Peyer's patch (tissue), 4 donors: ENCODE measurements at regions not wholly inside any gene's neighbourhood (a gene's known extent, or its start where the extent isn't known, plus 50 kb on each side); places are given as distances from the start of the nearest gene placed in this dataset.

Experiments used
- DNase-seq, 3 donors: peaks; one replicate each; pipeline ENCODE4 v3.0.0-alpha.2; 2017 to 2019
- H3K27ac ChIP-seq, 4 donors: fragments of 200-600 bp; sonication (generic); one replicate each; pipeline ENCODE4 v1.5.1; 2016 to 2019
- H3K27me3 ChIP-seq, 2 donors: fragments of 200-600 bp; sonication (generic); one replicate each; pipeline ENCODE4 v1.5.1; 2019
- H3K36me3 ChIP-seq, 3 donors: fragments of 200-600 bp; sonication (generic); one replicate each; pipeline ENCODE4 v1.5.1; 2016 to 2019
- H3K4me1 ChIP-seq, 4 donors: fragments of 200-600 bp; sonication (generic); one replicate each; pipeline ENCODE4 v1.5.1; 2016 to 2019
- H3K4me3 ChIP-seq, 4 donors: fragments of 200-600 bp; sonication (generic); 1 replicate in 3 of 4; 2 replicates in 1 of 4; pipeline ENCODE4 v1.5.1; 2016 to 2019; ENCODE audit warnings: mild to moderate bottlenecking in 1 of 4
- H3K9me3 ChIP-seq, 4 donors: fragments of 200-600 bp; sonication (generic); one replicate each; pipeline ENCODE4 v1.5.1; 2016 to 2019; ENCODE audit warnings: mild to moderate bottlenecking in 1 of 4
- CTCF ChIP-seq, 6 experiments: fragments of 450-650 bp in 4 of 6; fragments of 200-600 bp in 2 of 6; sonication (generic) in 1 of 6; IDR thresholded peaks; one replicate each; pipeline ENCODE4 v1.5.1; 2017 to 2019; ENCODE audit warnings: antibody characterized with exemption in 6 of 6, mild to moderate bottlenecking in 3 of 6, moderate library complexity in 1 of 6
- POLR2A ChIP-seq, 2 donors: fragments of 450-650 bp; IDR thresholded peaks; one replicate each; pipeline ENCODE4 v1.5.1; 2017; ENCODE audit warnings: antibody characterized with exemption in 2 of 2, mild to moderate bottlenecking in 2 of 2, moderate library complexity in 2 of 2

GRCh38 chr9:81250606-81251005 is 438.7 kb downstream of the TLE1 start:
- no peaks in the 10 kb centered on the region for H3K4me1 ChIP-seq
- no peak for TF ChIP-seq POLR2A (IDR thresholded peaks at IDR 0.05)
- no peak for TF ChIP-seq CTCF (IDR thresholded peaks at IDR 0.05)
- H3K36me3 ChIP-seq = no peaks in the 10 kb centered on the region
- H3K27me3 ChIP-seq = no peaks in the 10 kb centered on the region
- H3K4me3 ChIP-seq = no peak overlapping the region
- DNase-seq = no peak
- no peak overlapping the region for H3K27ac ChIP-seq
- no peaks in the 10 kb centered on the region for H3K9me3 ChIP-seq

GRCh38 chr9:81250041-81250440 is 439.3 kb downstream of the TLE1 start:
- no peaks in the 10 kb centered on the region for H3K9me3 ChIP-seq
- no peaks in the 10 kb centered on the region for H3K27me3 ChIP-seq
- no peak for DNase-seq
- no peaks in the 10 kb centered on the region for H3K36me3 ChIP-seq
- no peaks in the 10 kb centered on the region for H3K4me1 ChIP-seq
- no peak overlapping the region for H3K27ac ChIP-seq
- no peak overlapping the region for H3K4me3 ChIP-seq
- TF ChIP-seq CTCF (IDR thresholded peaks at IDR 0.05) (no peak), POLR2A (IDR thresholded peaks at IDR 0.05) (no peak)

GRCh38 chr9:81245254-81245956 is 443.9 kb downstream of the TLE1 start:
- Histone ChIP-seq H3K27ac (no peak overlapping the region), H3K4me3 (no peak overlapping the region), H3K4me1 (no peaks in the 10 kb centered on the region), H3K27me3 (no peaks in the 10 kb centered on the region), H3K36me3 (no peaks in the 10 kb centered on the region), H3K9me3 (no peaks in the 10 kb centered on the region)
- TF ChIP-seq POLR2A (IDR thresholded peaks at IDR 0.05) (no peak), CTCF (IDR thresholded peaks at IDR 0.05) (no peak)
- no peak for DNase-seq

GRCh38 chr9:81244631-81245030 is 444.7 kb downstream of the TLE1 start:
- Histone ChIP-seq H3K9me3 (no peaks in the 10 kb centered on the region), H3K4me3 (no peak overlapping the region), H3K36me3 (no peaks in the 10 kb centered on the region), H3K27me3 (no peaks in the 10 kb centered on the region), H3K4me1 (no peaks in the 10 kb centered on the region), H3K27ac (no peak overlapping the region)
- no peak for DNase-seq
- TF ChIP-seq CTCF (IDR thresholded peaks at IDR 0.05) (no peak), POLR2A (IDR thresholded peaks at IDR 0.05) (no peak)

- H3K4me3 ChIP-seq = no peak overlapping the region
- no peaks in the 10 kb centered on the region for H3K36me3 ChIP-seq
- no peak for DNase-seq
- no peak overlapping the region for H3K27ac ChIP-seq
- no peak for TF ChIP-seq POLR2A (IDR thresholded peaks at IDR 0.05)
- TF ChIP-seq CTCF (IDR thresholded peaks at IDR 0.05) = no peak
- no peaks in the 10 kb centered on the region for H3K27me3 ChIP-seq
- H3K9me3 ChIP-seq = no peaks in the 10 kb centered on the region
- no peaks in the 10 kb centered on the region for H3K4me1 ChIP-seq
Observed at GRCh38 chr9:81242866-81243265, 446.5 kb downstream of the TLE1 start.

GRCh38 chr9:81239388-81239787 is 450.0 kb downstream of the TLE1 start:
- H3K4me1 ChIP-seq = no peaks in the 10 kb centered on the region
- no peak overlapping the region for H3K4me3 ChIP-seq
- no peaks in the 10 kb centered on the region for H3K36me3 ChIP-seq
- no peaks in the 10 kb centered on the region for H3K9me3 ChIP-seq
- no peak overlapping the region for H3K27ac ChIP-seq
- H3K27me3 ChIP-seq = no peaks in the 10 kb centered on the region
- no peak for DNase-seq
- no peak for TF ChIP-seq POLR2A (IDR thresholded peaks at IDR 0.05)
- TF ChIP-seq CTCF (IDR thresholded peaks at IDR 0.05) = no peak
